Tibial nerve (tissue), 4 donors: ENCODE measurements at regions not wholly inside any gene's neighbourhood (a gene's known extent, or its start where the extent isn't known, plus 50 kb on each side); places are given as distances from the start of the nearest gene placed in this dataset.

ENCODE experiments used
- DNase-seq, 2 donors: peaks; one replicate each; pipeline ENCODE4 v3.0.0-alpha.2; 2019; ENCODE audit warnings: low spot score in 2 of 2
- H3K27ac ChIP-seq, 4 donors: fragments of 200-600 bp; sonication (generic) in 3 of 4; one replicate each; pipeline ENCODE4 v1.5.1; 2017 to 2019; ENCODE audit warnings: mild to moderate bottlenecking in 1 of 4
- H3K27me3 ChIP-seq, 2 donors: fragments of 200-600 bp; sonication (generic) in 1 of 2; one replicate each; pipeline versions ENCODE4 v1.5.1 to v1.6.0; 2017 to 2019
- H3K36me3 ChIP-seq, 3 donors: fragments of 200-600 bp; sonication (generic); one replicate each; pipeline ENCODE4 v1.5.1; 2018 to 2019
- H3K4me1 ChIP-seq, 4 donors: fragments of 200-600 bp; sonication (generic) in 3 of 4; one replicate each; pipeline ENCODE4 v1.5.1; 2017 to 2019
- H3K4me3 ChIP-seq, 4 donors: fragments of 200-600 bp; sonication (generic) in 3 of 4; one replicate each; pipeline ENCODE4 v1.5.1; 2017 to 2019; ENCODE audit warnings: mild to moderate bottlenecking in 1 of 4, moderate library complexity in 1 of 4
- H3K9me3 ChIP-seq, 4 donors: fragments of 200-600 bp; sonication (generic) in 3 of 4; one replicate each; pipeline ENCODE4 v1.5.1; 2017 to 2019
- EP300 ChIP-seq, 2 donors: sonication (generic); formaldehyde crosslinking; IDR thresholded peaks; one replicate each; pipeline ENCODE4 v1.6.1; 2017; ENCODE audit warnings: antibody characterized with exemption in 2 of 2, mild to moderate bottlenecking in 1 of 2
- POLR2A ChIP-seq, 2 donors: fragments of 450-650 bp; IDR thresholded peaks; one replicate each; pipeline ENCODE4 v1.6.1; 2017; ENCODE audit warnings: antibody characterized with exemption in 2 of 2, mild to moderate bottlenecking in 2 of 2, moderate library complexity in 2 of 2
- WGBS, 2 donors: methylation state at CpG; one replicate each; pipeline ENCODE4 v1.1.5; 2018; 5-methylcytosine and 5-hydroxymethylcytosine counted together
- TF ChIP-seq, protein P1 (sequence below), 5 experiments: fragments of 200-600 bp in 3 of 5; fragments of 450-650 bp in 2 of 5; sonication (generic) in 3 of 5; IDR thresholded peaks; one replicate each; pipeline ENCODE4 v1.5.1; 2016 to 2019; ENCODE audit warnings: antibody characterized with exemption in 5 of 5, mild to moderate bottlenecking in 3 of 5, moderate library complexity in 2 of 5

GRCh38 chr3:73140772-73141442 lies 79.4 kb downstream of the EBLN2 start:
- Histone ChIP-seq H3K27ac (peak overlapping the region in 3 of 4 donors; percentile 14 to 59 (median 20)), H3K27me3 (no peaks in the 10 kb centered on the region), H3K36me3 (no peaks in the 10 kb centered on the region), H3K4me1 (peaks cover 0 to 41% (median 10%) of the 10 kb centered on the region in 4 donors), H3K9me3 (no peaks in the 10 kb centered on the region), H3K4me3 (no peak overlapping the region)
- WGBS, 2 donors, result 55 to 65% methylated on average over 7 of the region's 7 CpGs
- no peak for TF ChIP-seq POLR2A (IDR thresholded peaks at IDR 0.05)
- no peak for TF ChIP-seq EP300 (IDR thresholded peaks at IDR 0.05)
- TF ChIP-seq, protein P1, sequence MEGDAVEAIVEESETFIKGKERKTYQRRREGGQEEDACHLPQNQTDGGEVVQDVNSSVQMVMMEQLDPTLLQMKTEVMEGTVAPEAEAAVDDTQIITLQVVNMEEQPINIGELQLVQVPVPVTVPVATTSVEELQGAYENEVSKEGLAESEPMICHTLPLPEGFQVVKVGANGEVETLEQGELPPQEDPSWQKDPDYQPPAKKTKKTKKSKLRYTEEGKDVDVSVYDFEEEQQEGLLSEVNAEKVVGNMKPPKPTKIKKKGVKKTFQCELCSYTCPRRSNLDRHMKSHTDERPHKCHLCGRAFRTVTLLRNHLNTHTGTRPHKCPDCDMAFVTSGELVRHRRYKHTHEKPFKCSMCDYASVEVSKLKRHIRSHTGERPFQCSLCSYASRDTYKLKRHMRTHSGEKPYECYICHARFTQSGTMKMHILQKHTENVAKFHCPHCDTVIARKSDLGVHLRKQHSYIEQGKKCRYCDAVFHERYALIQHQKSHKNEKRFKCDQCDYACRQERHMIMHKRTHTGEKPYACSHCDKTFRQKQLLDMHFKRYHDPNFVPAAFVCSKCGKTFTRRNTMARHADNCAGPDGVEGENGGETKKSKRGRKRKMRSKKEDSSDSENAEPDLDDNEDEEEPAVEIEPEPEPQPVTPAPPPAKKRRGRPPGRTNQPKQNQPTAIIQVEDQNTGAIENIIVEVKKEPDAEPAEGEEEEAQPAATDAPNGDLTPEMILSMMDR (IDR thresholded peaks at IDR 0.05), result no peak
- peak; percentile 25 to 42 for DNase-seq

GRCh38 chr3:73141525-73141924 lies 80.1 kb downstream of the EBLN2 start:
- Histone ChIP-seq H3K4me1 (peaks cover 0 to 41% (median 10%) of the 10 kb centered on the region in 4 donors), H3K27me3 (no peaks in the 10 kb centered on the region), H3K36me3 (no peaks in the 10 kb centered on the region), H3K9me3 (no peaks in the 10 kb centered on the region), H3K4me3 (no peak overlapping the region), H3K27ac (peak overlapping the region in 1 of 4 donors; percentile 20)
- peak; percentile 69 to 79 for DNase-seq
- WGBS, 2 donors, result 47 to 50% methylated on average over 3 of the region's 3 CpGs
- TF ChIP-seq, protein P1 (IDR thresholded peaks at IDR 0.05), result no peak
- peak in 1 of 2 donors; percentile 56 for TF ChIP-seq EP300 (IDR thresholded peaks at IDR 0.05)

DNA sequence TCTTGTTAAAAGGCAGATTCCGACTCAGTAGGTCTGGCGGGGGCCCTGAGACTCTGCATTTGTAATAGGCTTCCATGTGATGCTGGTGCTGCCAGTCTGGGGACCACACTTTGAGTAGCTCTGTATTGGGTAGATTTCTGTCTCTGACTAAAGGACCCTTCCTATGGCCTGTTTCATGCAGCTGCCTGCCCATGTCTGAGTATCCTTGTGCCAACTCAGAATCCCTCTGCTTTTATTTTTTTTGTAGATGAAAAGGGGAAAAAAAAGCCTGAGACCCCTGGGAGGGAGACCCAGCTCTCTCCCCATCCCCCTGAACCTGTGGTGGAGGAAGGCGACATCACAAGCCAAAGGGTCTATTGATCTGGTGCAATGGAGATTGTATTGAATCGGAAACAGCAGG lies 81.9 kb downstream of the EBLN2 start:
- Histone ChIP-seq H3K36me3 (no peaks in the 10 kb centered on the region), H3K27me3 (no peaks in the 10 kb centered on the region), H3K27ac (no peak overlapping the region), H3K9me3 (no peaks in the 10 kb centered on the region), H3K4me3 (no peak overlapping the region), H3K4me1 (peaks cover 0 to 41% (median 10%) of the 10 kb centered on the region in 4 donors)
- DNase-seq, result no peak
- TF ChIP-seq EP300 (IDR thresholded peaks at IDR 0.05), result no peak
- TF ChIP-seq, protein P1 (IDR thresholded peaks at IDR 0.05), result no peak
- no peak for TF ChIP-seq POLR2A (IDR thresholded peaks at IDR 0.05)
- 92 to 93% methylated on average over 4 of the region's 4 CpGs for WGBS, 2 donors

DNA sequence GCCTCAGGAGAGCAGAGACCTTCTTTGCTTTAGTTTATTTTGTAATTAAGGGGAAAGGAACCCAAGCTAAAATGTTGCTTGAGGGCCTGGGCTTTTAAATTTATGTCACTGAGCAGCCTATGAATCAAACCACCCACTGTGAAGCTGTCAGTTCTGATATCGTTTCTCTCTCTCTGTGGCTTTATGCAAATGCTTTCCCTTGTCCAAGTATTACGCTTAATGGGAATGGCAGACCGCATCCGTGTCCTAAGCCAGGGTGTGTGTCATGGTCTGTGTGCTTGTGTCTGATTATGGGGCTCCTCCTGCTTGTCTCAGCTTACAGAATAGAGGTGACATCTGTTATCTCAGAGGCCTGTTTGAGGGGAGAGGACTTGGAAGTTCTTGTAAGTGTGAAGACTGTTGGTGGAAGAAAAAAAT lies 82.4 kb downstream of the EBLN2 start:
- peak in 1 of 2 donors; percentile 31 for DNase-seq
- TF ChIP-seq POLR2A (IDR thresholded peaks at IDR 0.05) (no peak), EP300 (IDR thresholded peaks at IDR 0.05) (no peak)
- TF ChIP-seq, protein P1 (IDR thresholded peaks at IDR 0.05), result no peak
- Histone ChIP-seq H3K27ac (peak overlapping the region in 1 of 4 donors; percentile 24), H3K27me3 (no peaks in the 10 kb centered on the region), H3K4me3 (no peak overlapping the region), H3K36me3 (no peaks in the 10 kb centered on the region), H3K9me3 (no peaks in the 10 kb centered on the region), H3K4me1 (peaks cover 0 to 41% (median 12%) of the 10 kb centered on the region in 4 donors)
- WGBS, 2 donors, result 50 to 52% methylated on average over 4 of the region's 4 CpGs

- H3K9me3 ChIP-seq, result no peaks in the 10 kb centered on the region
- H3K4me3 ChIP-seq, result no peak overlapping the region
- no peaks in the 10 kb centered on the region for H3K36me3 ChIP-seq
- WGBS, 2 donors, result 63 to 73% methylated on average over 4 of the region's 5 CpGs
- H3K27me3 ChIP-seq, result no peaks in the 10 kb centered on the region
- peak; percentile 29 to 46 for DNase-seq
- peaks cover 0 to 41% (median 13%) of the 10 kb centered on the region in 4 donors for H3K4me1 ChIP-seq
- H3K27ac ChIP-seq, result peak overlapping the region in 1 of 4 donors; percentile 24
- TF ChIP-seq EP300 (IDR thresholded peaks at IDR 0.05) (peak in 1 of 2 donors; percentile 74), POLR2A (IDR thresholded peaks at IDR 0.05) (no peak)
- TF ChIP-seq, protein P1 (IDR thresholded peaks at IDR 0.05), result no peak
Observed at GRCh38 chr3:73144276-73144675, 82.8 kb downstream of the EBLN2 start.
